ENCODE measurements at regions not wholly inside any gene's neighbourhood (a gene's known extent, or its start where the extent isn't known, plus 50 kb on each side); places are given as distances from the start of the nearest gene placed in this dataset.

DNA sequence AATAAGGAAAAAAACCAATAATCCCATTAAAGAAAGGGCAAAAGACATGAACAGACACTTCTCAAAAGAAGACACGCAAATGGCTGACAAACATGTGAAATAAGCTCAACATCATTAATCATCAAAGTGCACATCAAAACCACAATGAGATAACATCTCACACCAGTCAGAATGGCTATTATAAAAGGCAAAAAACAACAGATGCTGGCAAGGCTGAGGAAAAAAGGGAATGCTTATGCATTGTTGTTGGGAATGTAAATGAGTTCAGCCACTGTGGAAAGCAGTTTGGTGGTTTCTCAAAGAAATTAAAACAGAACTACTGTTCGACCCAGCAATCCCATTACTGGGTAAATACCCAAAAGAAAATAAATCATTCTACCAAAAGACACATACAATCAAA lies 285.6 kb downstream of the NR4A2 start:
- TF ChIP-seq, protein P1, sequence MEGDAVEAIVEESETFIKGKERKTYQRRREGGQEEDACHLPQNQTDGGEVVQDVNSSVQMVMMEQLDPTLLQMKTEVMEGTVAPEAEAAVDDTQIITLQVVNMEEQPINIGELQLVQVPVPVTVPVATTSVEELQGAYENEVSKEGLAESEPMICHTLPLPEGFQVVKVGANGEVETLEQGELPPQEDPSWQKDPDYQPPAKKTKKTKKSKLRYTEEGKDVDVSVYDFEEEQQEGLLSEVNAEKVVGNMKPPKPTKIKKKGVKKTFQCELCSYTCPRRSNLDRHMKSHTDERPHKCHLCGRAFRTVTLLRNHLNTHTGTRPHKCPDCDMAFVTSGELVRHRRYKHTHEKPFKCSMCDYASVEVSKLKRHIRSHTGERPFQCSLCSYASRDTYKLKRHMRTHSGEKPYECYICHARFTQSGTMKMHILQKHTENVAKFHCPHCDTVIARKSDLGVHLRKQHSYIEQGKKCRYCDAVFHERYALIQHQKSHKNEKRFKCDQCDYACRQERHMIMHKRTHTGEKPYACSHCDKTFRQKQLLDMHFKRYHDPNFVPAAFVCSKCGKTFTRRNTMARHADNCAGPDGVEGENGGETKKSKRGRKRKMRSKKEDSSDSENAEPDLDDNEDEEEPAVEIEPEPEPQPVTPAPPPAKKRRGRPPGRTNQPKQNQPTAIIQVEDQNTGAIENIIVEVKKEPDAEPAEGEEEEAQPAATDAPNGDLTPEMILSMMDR (IDR thresholded peaks at IDR 0.05), result no peak
- TF ChIP-seq POLR2AphosphoS5 (IDR thresholded peaks at IDR 0.05), result no peak
- TF ChIP-seq POLR2A (IDR thresholded peaks at IDR 0.05), result no peak
- no peak for TF ChIP-seq EP300 (IDR thresholded peaks at IDR 0.05; ENCODE audit: low read depth)
